CD4-positive, alpha-beta T cell treated with Interleukin-15 for 4 hours (primary cell): ENCODE measurements at regions not wholly inside any gene's neighbourhood (a gene's known extent, or its start where the extent isn't known, plus 50 kb on each side); places are given as distances from the start of the nearest gene placed in this dataset.
A peak's percentile ranks its signal among the peaks of the same experiment; 100 is the strongest.

ENCODE experiments used
- DNase-seq: peaks from one replicate; pipeline ENCODE4 v3.0.0-alpha.2; 2020; ENCODE audit warnings: low spot score

GRCh38 chr6:90435207-90435899 lies 138.7 kb upstream of the BACH2 start:
- no peak for DNase-seq

GRCh38 chr6:90434094-90434493 lies 137.5 kb upstream of the BACH2 start:
- DNase-seq: no peak

GRCh38 chr6:90432937-90433336 lies 136.3 kb upstream of the BACH2 start:
- DNase-seq: no peak

GRCh38 chr6:90432041-90432775 lies 135.6 kb upstream of the BACH2 start:
- no peak for DNase-seq

- no peak for DNase-seq
These were observed 134.9 kb upstream of the BACH2 start for GRCh38 chr6:90431576-90431975.

GRCh38 chr6:90429713-90430112 lies 133.1 kb upstream of the BACH2 start:
- no peak for DNase-seq

GRCh38 chr6:90428514-90428913 lies 131.9 kb upstream of the BACH2 start:
- DNase-seq: no peak

- peak; percentile 35 for DNase-seq
These were observed 128.6 kb upstream of the BACH2 start for GRCh38 chr6:90425161-90425641.

GRCh38 chr6:90424580-90424979 lies 127.9 kb upstream of the BACH2 start:
- DNase-seq: no peak

GRCh38 chr6:90421666-90422065 lies 125.0 kb upstream of the BACH2 start:
- DNase-seq: no peak

GRCh38 chr6:90420500-90420899 lies 123.9 kb upstream of the BACH2 start:
- no peak for DNase-seq

- DNase-seq: no peak
These were observed 120.7 kb upstream of the BACH2 start for GRCh38 chr6:90417385-90417784.

GRCh38 chr6:90416322-90416721 lies 119.7 kb upstream of the BACH2 start:
- no peak for DNase-seq

GRCh38 chr6:90415178-90415577 lies 118.5 kb upstream of the BACH2 start:
- DNase-seq: no peak

- DNase-seq: no peak
These were observed 117.7 kb upstream of the BACH2 start for GRCh38 chr6:90414352-90414751.

- peak; percentile 91 for DNase-seq
These were observed 117.2 kb upstream of the BACH2 start for GRCh38 chr6:90413867-90414266.

- no peak for DNase-seq
These were observed 116.8 kb upstream of the BACH2 start for GRCh38 chr6:90413396-90413795.

GRCh38 chr6:90412538-90413369 lies 116.1 kb upstream of the BACH2 start:
- no peak for DNase-seq

- DNase-seq: peak; percentile 86
These were observed 114.7 kb upstream of the BACH2 start for GRCh38 chr6:90411292-90411781.

- no peak for DNase-seq
These were observed 113.1 kb upstream of the BACH2 start for GRCh38 chr6:90409700-90410099.

GRCh38 chr6:90406957-90407356 lies 110.3 kb upstream of the BACH2 start:
- no peak for DNase-seq

- peak; percentile 65 for DNase-seq
These were observed 109.6 kb upstream of the BACH2 start for GRCh38 chr6:90406142-90406794.
